Limb (tissue), 2 donors: ENCODE measurements at regions not wholly inside any gene's neighbourhood (a gene's known extent, or its start where the extent isn't known, plus 50 kb on each side); places are given as distances from the start of the nearest gene placed in this dataset.

Source experiments
- DNase-seq, 2 donors: peaks; one replicate each; pipeline ENCODE4 v3.0.0-alpha.2; 2016; ENCODE audit errors: extremely low spot score in 2 of 2

DNA sequence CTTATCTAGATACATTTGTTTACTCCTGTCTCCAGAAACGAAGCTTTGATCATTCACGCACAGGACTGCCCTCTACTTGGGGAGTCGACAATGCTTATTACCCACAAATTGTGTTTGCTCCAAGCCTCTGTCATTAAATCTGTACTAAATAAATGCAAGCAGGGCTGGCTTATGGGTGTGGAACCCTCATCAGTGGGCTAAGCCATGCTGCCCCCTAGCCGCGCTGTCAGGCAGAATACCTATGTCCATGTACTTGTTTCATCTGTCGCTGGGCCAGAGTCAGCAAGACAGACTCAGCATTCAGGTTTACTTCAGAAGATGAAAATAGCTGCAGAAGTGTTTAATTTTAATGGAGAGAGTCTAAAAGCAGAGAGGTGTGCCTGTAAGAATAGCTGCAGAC lies 110.0 kb upstream of the PRR20A start:
- no peak for DNase-seq

GRCh38 chr13:57036290-57036689 lies 104.4 kb upstream of the PRR20A start:
- DNase-seq = no peak

DNA sequence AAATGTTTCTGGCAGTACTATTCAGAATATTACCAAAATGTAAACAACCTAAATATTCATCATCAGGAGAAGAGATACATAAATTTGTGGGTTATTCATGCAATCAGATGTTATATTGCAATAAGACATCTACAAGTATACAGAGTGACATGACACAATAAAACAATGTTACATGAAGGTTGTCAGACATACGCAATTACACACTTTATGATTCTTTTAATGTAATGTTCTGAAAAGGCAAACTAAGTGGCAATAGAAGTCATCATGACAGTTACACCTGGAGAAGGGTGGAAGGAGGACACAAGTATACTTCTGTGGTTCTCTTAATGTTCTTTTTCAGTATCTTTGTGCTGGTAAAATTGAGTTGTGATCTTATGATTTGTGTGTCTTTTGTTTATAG lies 95.8 kb upstream of the PRR20A start:
- DNase-seq = no peak

DNA sequence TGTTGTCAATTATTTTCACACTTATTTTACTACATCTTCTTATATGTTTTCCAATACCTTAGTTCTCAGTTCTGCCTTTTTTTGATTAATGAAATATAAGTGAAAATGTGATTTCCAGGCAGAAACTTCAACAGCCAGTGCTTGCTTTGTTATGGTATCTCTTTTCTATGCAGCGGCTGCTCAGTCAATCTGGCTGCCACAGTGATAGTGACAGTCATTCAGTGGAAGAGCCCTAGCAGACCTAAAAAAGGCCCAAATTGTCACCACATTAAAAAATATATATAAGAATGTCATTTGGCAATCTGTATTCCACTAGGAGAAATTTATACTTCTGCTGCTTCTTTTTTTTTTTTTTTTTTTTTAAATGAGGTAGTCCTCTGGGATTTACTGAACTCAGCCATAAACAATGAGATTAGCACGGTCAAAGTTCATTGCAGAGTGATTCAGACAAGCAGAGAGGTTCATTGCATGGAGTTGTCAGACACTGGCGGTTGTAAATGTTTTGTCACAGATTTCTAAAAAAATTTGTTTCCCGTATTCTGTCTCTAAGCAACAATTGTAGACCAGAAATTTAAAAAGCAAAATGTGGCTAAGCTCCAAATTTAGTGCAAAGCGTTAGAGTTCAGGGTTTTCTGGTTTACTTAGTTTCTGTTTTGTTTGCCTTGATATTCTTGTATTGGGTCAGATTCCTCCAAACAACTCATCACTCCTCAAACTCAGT lies 94.7 kb upstream of the PRR20A start:
- peak in 1 of 2 donors; percentile 27 for DNase-seq

DNA sequence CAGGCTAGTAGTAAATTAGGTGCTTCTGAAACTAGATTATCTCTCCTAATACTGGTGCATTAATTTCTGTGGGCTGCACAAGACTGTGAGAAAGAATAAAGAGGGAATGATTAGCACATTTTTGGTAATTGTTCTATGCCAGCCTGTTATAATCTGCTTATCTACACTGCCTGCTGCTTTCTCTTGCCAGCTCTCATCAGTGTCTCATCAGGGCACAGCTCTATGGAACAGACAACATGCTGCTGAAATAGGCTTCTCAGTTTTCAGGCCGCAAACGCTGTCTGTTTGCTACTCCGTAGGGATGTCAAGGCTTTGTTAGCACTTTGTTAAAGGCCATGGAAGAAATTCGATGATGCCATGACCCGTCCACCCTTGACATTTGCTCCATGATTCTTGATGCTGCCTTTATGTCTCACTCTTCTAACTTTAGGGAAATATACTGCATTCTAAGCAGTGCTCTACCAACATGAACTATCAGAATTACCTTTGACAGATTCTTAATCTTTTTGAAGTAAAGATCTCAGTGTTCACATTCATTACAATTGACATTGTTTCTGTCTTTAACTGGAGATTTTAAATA lies 84.0 kb upstream of the PRR20A start:
- DNase-seq = no peak

DNA sequence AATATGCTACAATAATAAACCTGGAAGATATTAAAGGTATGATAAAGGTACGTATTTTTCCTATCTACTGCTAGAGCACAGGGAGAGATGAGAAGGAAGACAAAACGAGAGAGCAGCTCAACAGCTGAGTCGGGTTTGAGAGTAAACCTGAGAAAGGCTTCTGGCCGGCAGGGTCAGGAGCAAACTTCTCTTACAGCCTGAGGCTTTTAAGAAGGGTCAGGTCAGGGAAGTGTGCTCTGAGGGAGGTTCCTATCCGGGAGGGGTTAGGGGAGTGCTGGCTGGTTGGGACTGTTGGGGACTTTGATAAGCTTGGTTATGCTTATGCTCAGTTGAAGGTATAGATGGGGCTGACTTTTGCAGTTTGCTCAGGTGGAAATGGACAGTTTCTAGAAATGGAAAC lies 77.7 kb upstream of the PRR20A start:
- no peak for DNase-seq

- DNase-seq = no peak
Measured at GRCh38 chr13:57073983-57074382, 66.7 kb upstream of the PRR20A start.

DNA sequence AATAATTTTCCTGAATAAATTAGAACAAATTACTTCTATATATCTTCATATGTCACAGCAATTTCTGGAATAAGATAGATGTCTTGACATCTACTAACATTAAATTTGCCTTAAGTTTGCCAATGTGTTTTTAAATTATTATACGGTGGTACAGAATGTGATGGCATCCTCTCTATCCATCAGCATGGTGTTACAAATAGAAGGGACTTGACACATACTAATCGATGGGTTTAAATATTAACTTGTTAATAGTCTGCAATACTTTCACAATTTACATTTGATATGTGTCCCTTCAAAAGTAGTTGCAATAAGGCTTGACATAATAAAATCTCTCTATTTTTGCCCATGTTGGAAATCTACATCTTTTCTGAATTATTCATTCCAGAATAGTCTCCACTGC lies 65.1 kb upstream of the PRR20A start:
- DNase-seq = no peak

DNA sequence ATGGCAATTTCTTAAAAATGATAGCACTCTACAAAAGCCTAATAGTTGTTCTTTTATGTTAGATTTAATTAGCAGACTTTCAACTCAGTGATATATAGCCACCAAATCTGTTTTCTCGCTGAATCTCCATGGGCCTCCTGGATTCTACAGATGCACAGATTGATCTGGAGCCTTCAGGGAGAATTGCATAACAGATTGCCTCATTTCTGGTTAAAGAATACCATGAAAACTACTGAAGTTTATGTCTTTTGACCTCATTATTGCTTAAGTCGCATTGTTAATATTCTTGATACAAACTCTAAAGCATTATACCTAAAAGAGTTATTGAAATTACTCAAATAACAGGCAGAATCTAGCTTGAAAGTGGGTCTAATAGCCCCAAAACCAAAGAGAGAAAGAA lies 53.7 kb upstream of the PRR20A start:
- DNase-seq = no peak
